Testis (tissue), 2 donors: ENCODE measurements at regions not wholly inside any gene's neighbourhood (a gene's known extent, or its start where the extent isn't known, plus 50 kb on each side); places are given as distances from the start of the nearest gene placed in this dataset.

Experiments
- DNase-seq: peaks from one replicate; pipeline ENCODE4 v3.0.0-alpha.2; 2019
- H3K27ac ChIP-seq, 2 donors: fragments of 200-600 bp; sonication (generic); one replicate each; pipeline ENCODE4 v1.5.1; 2019
- H3K27me3 ChIP-seq: fragments of 200-600 bp; sonication (generic); one replicate; pipeline ENCODE4 v1.5.1; 2019
- H3K36me3 ChIP-seq: fragments of 200-600 bp; sonication (generic); one replicate; pipeline ENCODE4 v1.5.1; 2017; ENCODE audit warnings: low read depth; ENCODE audit errors: missing control alignments
- H3K4me1 ChIP-seq: fragments of 200-600 bp; sonication (generic); one replicate; pipeline ENCODE4 v1.5.1; 2019
- H3K4me3 ChIP-seq, 2 donors: fragments of 200-600 bp; sonication (generic); one replicate each; pipeline ENCODE4 v1.5.1; 2017 to 2019
- H3K9me3 ChIP-seq: fragments of 200-600 bp; sonication (generic); one replicate; pipeline ENCODE4 v1.5.1; 2017
- CTCF ChIP-seq, 3 experiments: fragments of 450-650 bp in 2 of 3; fragments of 200-600 bp in 1 of 3; sonication (generic) in 1 of 3; IDR thresholded peaks; one replicate each; pipeline ENCODE4 v1.5.1; 2016 to 2019; ENCODE audit warnings: antibody characterized with exemption in 3 of 3, mild to moderate bottlenecking in 2 of 3, moderate library complexity in 1 of 3
- POLR2A ChIP-seq: fragments of 450-650 bp; IDR thresholded peaks from one replicate; pipeline ENCODE4 v1.6.1; 2017; ENCODE audit warnings: antibody characterized with exemption, mild to moderate bottlenecking, moderate library complexity
- WGBS, 2 donors: methylation state at CpG; one replicate each; pipeline ENCODE4 v1.1.5; 2018; 5-methylcytosine and 5-hydroxymethylcytosine counted together
- intact Hi-C: fragments of 100-400 bp; cut with DNase I; formaldehyde crosslinking; loops from one replicate; pipeline ENCODE4 v1.15.1; 2023; ENCODE audit warnings: low total_unique reads

- 86 to 91% methylated on average over 2 of the region's 2 CpGs for WGBS, 2 donors
- no peaks in the 10 kb centered on the region for H3K27me3 ChIP-seq
- no peak for DNase-seq
- no peaks in the 10 kb centered on the region for H3K36me3 ChIP-seq
- H3K4me1 ChIP-seq: peaks cover 6% of the 10 kb centered on the region
- H3K9me3 ChIP-seq: no peaks in the 10 kb centered on the region
- H3K4me3 ChIP-seq: no peak overlapping the region
- intact Hi-C loops: no loop called here
- no peak overlapping the region for H3K27ac ChIP-seq
- TF ChIP-seq POLR2A (no peak), CTCF (IDR thresholded peaks at IDR 0.05) (no peak)
These were observed 64.1 kb upstream of the RCN1 start for GRCh38 chr11:32026766-32027165.

GRCh38 chr11:32024948-32025347 is 65.9 kb upstream of the RCN1 start:
- H3K4me1 ChIP-seq: peaks cover 5% of the 10 kb centered on the region
- no peaks in the 10 kb centered on the region for H3K9me3 ChIP-seq
- H3K36me3 ChIP-seq: no peaks in the 10 kb centered on the region
- no peaks in the 10 kb centered on the region for H3K27me3 ChIP-seq
- DNase-seq: no peak
- no peak overlapping the region for H3K27ac ChIP-seq
- intact Hi-C loops: no loop called here
- 63 to 83% methylated on average over 2 of the region's 2 CpGs for WGBS, 2 donors
- H3K4me3 ChIP-seq: no peak overlapping the region
- TF ChIP-seq CTCF (IDR thresholded peaks at IDR 0.05): no peak
- TF ChIP-seq POLR2A: no peak

- H3K9me3 ChIP-seq: no peaks in the 10 kb centered on the region
- no peaks in the 10 kb centered on the region for H3K4me1 ChIP-seq
- intact Hi-C loops: no loop called here
- no peak overlapping the region for H3K4me3 ChIP-seq
- H3K27ac ChIP-seq: no peak overlapping the region
- 75 to 83% methylated on average over 11 of the region's 11 CpGs for WGBS, 2 donors
- DNase-seq: no peak
- no peaks in the 10 kb centered on the region for H3K36me3 ChIP-seq
- TF ChIP-seq CTCF (IDR thresholded peaks at IDR 0.05) (no peak), POLR2A (no peak)
- no peaks in the 10 kb centered on the region for H3K27me3 ChIP-seq
These were observed 67.2 kb upstream of the RCN1 start for GRCh38 chr11:32023370-32024305.

GRCh38 chr11:32018672-32019071 is 72.2 kb upstream of the RCN1 start:
- intact Hi-C loops: no loop called here
- Histone ChIP-seq H3K4me1 (no peaks in the 10 kb centered on the region), H3K27ac (no peak overlapping the region), H3K9me3 (no peaks in the 10 kb centered on the region), H3K4me3 (no peak overlapping the region), H3K36me3 (no peaks in the 10 kb centered on the region), H3K27me3 (no peaks in the 10 kb centered on the region)
- 79 to 81% methylated on average over 2 of the region's 2 CpGs for WGBS, 2 donors
- TF ChIP-seq POLR2A (no peak), CTCF (IDR thresholded peaks at IDR 0.05) (no peak)
- DNase-seq: no peak

GRCh38 chr11:32016111-32016510 is 74.8 kb upstream of the RCN1 start:
- WGBS, 2 donors: 65 to 78% methylated on average over 2 of the region's 2 CpGs
- Histone ChIP-seq H3K27me3 (no peaks in the 10 kb centered on the region), H3K9me3 (no peaks in the 10 kb centered on the region), H3K4me1 (no peaks in the 10 kb centered on the region), H3K36me3 (no peaks in the 10 kb centered on the region), H3K27ac (no peak overlapping the region), H3K4me3 (no peak overlapping the region)
- no peak for DNase-seq
- intact Hi-C loops: no loop called here
- TF ChIP-seq POLR2A: no peak
- no peak for TF ChIP-seq CTCF (IDR thresholded peaks at IDR 0.05)
